Omental fat pad (tissue), 3 donors: ENCODE measurements at regions not wholly inside any gene's neighbourhood (a gene's known extent, or its start where the extent isn't known, plus 50 kb on each side); places are given as distances from the start of the nearest gene placed in this dataset.

Experiments used
- ATAC-seq: fragments of 150-250 bp; one replicate; pipeline ENCODE4 v1.9.1; 2016; ENCODE audit warnings: mild to moderate bottlenecking, moderate library complexity; ENCODE audit not compliant: low FRiP score
- DNase-seq: peaks from one replicate; pipeline ENCODE4 v3.0.0-alpha.2; 2019; ENCODE audit warnings: low spot score
- CTCF ChIP-seq, 3 donors: fragments of 450-650 bp; IDR thresholded peaks; one replicate each; pipeline ENCODE4 v1.5.1; 2016 to 2017; ENCODE audit warnings: antibody characterized with exemption in 3 of 3, mild to moderate bottlenecking in 3 of 3, moderate library complexity in 2 of 3

- DNase-seq, result no peak
- no peak for ATAC-seq
- no peak for TF ChIP-seq CTCF (IDR thresholded peaks at IDR 0.05)
Observed at GRCh38 chr21:18985584-18985983, 582.0 kb upstream of the TMPRSS15 start.

GRCh38 chr21:18986197-18986596 lies 582.6 kb upstream of the TMPRSS15 start:
- DNase-seq (no peak), ATAC-seq (no peak)
- TF ChIP-seq CTCF (IDR thresholded peaks at IDR 0.05), result no peak

GRCh38 chr21:18987520-18988026 lies 584.0 kb upstream of the TMPRSS15 start:
- TF ChIP-seq CTCF (IDR thresholded peaks at IDR 0.05), result no peak

GRCh38 chr21:18989953-18990495 lies 586.4 kb upstream of the TMPRSS15 start:
- ATAC-seq (no peak), DNase-seq (no peak)
- TF ChIP-seq CTCF (IDR thresholded peaks at IDR 0.05), result no peak

More at GRCh38 chr21:18987520-18988026, 584.0 kb upstream of the TMPRSS15 start:
- no peak for ATAC-seq
- no peak for DNase-seq

GRCh38 chr21:18991846-18992245 lies 588.3 kb upstream of the TMPRSS15 start:
- ATAC-seq (no peak), DNase-seq (no peak)
- no peak for TF ChIP-seq CTCF (IDR thresholded peaks at IDR 0.05)

- no peak for TF ChIP-seq CTCF (IDR thresholded peaks at IDR 0.05)
- no peak for DNase-seq
- ATAC-seq, result no peak
Observed at GRCh38 chr21:19010251-19010650, 606.7 kb upstream of the TMPRSS15 start.

GRCh38 chr21:19010996-19011395 lies 607.4 kb upstream of the TMPRSS15 start:
- ATAC-seq, result no peak
- TF ChIP-seq CTCF (IDR thresholded peaks at IDR 0.05), result no peak
- DNase-seq, result no peak
